BJ (cell line): ENCODE measurements at regions not wholly inside any gene's neighbourhood (a gene's known extent, or its start where the extent isn't known, plus 50 kb on each side); places are given as distances from the start of the nearest gene placed in this dataset.

Experiments
- CTCF ChIA-PET: fragments of 350-600 bp; formaldehyde crosslinking; extraction: SDS; loops from one replicate; lab custom pipeline; 2021; ENCODE audit warnings: antibody characterized with exemption, inconsistent platforms; lab: Yijun Ruan, JAX
- POLR2A ChIA-PET: fragments of 300-600 bp; sonication (Branson Sonifier 250); formaldehyde crosslinking; extraction: SDS; loops from one replicate; lab custom pipeline; 2021; ENCODE audit warnings: antibody characterized with exemption; lab: Charles Lee
- DNase-seq: peaks from one replicate; pipeline ENCODE4 v3.0.0-alpha.2; 2011; ENCODE audit warnings: low read depth
- H3K27me3 ChIP-seq: 2 replicates; pipeline ENCODE4 v1.6.0; 2011; ENCODE audit warnings: low read length; ENCODE audit not compliant: control insufficient read depth, insufficient read depth
- H3K36me3 ChIP-seq: 2 replicates; pipeline ENCODE4 v1.5.1; 2011; ENCODE audit warnings: low read length; ENCODE audit not compliant: control insufficient read depth, insufficient read depth
- H3K4me3 ChIP-seq: 2 replicates; pipeline ENCODE4 v1.5.1; 2011; ENCODE audit warnings: low read depth, mild to moderate bottlenecking, control low read depth, low read length
- TF ChIP-seq, protein P1 (sequence below): IDR thresholded peaks from 2 replicates; pipeline ENCODE4 v1.5.1; 2011; ENCODE audit warnings: low read depth, mild to moderate bottlenecking, control low read depth, inconsistent platforms, low read length, moderate library complexity; ENCODE audit not compliant: insufficient read depth

DNA sequence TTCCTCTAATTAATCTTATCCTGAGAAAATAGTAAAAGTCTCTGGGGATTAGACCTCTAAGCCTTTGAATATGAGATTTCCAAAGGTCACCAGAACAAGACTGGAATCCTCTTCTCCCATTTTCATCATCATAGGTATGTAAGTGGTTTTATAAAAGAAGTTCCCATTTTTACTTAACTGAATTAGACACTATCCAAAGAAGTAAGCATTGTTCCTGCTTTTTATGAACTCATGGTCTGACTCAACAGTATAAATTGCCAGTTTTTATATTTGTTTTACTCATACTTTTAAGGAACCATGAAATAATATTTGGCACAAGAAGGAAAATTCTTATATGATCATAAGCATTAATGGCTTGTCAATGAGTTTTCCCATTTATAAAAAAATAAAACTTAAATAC lies 167.1 kb upstream of the ADRA1B start:
- no peak overlapping the region for H3K4me3 ChIP-seq
- TF ChIP-seq, protein P1, sequence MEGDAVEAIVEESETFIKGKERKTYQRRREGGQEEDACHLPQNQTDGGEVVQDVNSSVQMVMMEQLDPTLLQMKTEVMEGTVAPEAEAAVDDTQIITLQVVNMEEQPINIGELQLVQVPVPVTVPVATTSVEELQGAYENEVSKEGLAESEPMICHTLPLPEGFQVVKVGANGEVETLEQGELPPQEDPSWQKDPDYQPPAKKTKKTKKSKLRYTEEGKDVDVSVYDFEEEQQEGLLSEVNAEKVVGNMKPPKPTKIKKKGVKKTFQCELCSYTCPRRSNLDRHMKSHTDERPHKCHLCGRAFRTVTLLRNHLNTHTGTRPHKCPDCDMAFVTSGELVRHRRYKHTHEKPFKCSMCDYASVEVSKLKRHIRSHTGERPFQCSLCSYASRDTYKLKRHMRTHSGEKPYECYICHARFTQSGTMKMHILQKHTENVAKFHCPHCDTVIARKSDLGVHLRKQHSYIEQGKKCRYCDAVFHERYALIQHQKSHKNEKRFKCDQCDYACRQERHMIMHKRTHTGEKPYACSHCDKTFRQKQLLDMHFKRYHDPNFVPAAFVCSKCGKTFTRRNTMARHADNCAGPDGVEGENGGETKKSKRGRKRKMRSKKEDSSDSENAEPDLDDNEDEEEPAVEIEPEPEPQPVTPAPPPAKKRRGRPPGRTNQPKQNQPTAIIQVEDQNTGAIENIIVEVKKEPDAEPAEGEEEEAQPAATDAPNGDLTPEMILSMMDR = no peak
- ChIA-PET CTCF (interaction anchor here (1.7 kb wide), 1 partner anchor 17 kb away, joined by 4 read pairs; no protein-coding TSS in a partner anchor), POLR2A (no interaction called here)
- DNase-seq = peak; percentile 10
- no peaks in the 10 kb centered on the region for H3K27me3 ChIP-seq
- no peaks in the 10 kb centered on the region for H3K36me3 ChIP-seq

DNA sequence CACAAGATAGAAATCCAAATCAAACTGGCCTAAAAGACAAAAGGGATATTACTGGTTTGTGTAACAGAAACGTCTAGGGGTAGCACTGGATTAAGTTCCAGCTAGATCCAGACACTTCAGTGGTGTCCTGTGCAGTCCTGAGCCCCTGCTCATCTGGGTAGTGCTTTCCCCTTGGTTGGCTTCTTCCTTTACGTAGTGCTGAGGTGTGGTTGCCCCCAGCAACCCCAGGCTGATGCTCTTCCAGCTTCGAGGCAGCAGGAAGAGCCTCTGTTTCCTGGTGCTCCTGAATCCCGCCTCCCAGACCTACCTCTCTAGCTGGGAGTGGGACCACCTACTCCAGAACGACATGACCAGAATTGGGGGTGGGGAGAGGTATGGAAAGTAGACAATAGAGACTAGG lies 166.1 kb upstream of the ADRA1B start:
- CTCF ChIA-PET = no interaction called here
- TF ChIP-seq, protein P1 = no peak
- no peak for DNase-seq
- Histone ChIP-seq H3K27me3 (no peaks in the 10 kb centered on the region), H3K36me3 (no peaks in the 10 kb centered on the region), H3K4me3 (no peak overlapping the region)
- POLR2A ChIA-PET = no interaction called here

DNA sequence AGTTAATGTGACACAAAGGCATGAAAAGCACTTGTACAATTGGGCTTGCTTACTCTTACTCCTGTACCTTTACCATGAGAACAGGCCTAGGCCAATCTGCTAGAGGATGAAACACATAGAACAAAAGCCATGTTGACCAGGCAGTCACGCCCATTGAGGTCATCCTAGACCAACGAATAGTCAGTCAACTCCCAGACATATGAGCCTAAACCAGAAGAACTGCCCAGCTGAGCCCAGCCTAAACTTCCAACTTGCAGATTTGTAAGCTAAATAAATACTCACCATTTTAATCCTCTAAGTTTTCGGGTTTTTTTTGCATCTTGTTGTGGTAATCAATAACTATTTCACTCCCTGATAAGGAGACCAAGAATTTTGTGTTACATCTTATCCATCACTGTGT lies 164.8 kb upstream of the ADRA1B start:
- ChIA-PET POLR2A (no interaction called here), CTCF (no interaction called here)
- Histone ChIP-seq H3K27me3 (no peaks in the 10 kb centered on the region), H3K36me3 (no peaks in the 10 kb centered on the region), H3K4me3 (no peak overlapping the region)
- DNase-seq = no peak
- TF ChIP-seq, protein P1 = no peak

DNA sequence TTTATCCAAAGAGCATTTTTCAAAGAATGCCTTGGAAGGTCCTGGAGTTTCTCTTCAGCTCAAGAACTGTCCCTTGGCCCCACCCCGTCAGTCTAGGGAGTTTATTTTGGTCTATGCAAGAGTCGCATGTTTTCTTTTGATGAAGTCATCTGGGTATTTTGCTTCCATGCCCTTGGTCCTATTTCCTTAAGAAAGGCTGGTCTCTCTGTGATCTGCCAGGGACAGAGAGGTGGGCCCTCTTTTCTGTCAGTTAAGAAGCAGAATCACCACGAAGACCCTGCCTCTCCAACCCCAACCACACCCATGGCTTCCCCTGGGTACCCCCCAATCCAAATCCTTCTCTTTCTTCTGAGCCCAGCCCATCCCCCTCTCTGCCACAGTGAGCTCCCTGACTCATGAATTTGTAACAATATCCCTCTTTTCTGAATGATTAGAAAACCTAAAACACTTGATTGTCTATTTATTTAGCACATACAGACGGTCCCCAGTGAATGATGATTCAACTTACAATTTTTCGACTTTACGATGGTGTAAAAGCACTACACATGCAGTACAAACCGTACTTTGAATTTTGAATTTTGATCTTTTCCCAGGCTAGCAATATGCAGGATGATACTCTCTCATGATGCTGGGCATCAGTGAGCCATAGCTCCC lies 163.5 kb upstream of the ADRA1B start:
- Histone ChIP-seq H3K36me3 (no peaks in the 10 kb centered on the region), H3K27me3 (no peaks in the 10 kb centered on the region), H3K4me3 (no peak overlapping the region)
- POLR2A ChIA-PET = no interaction called here
- TF ChIP-seq, protein P1 = no peak
- CTCF ChIA-PET = no interaction called here
- no peak for DNase-seq

DNA sequence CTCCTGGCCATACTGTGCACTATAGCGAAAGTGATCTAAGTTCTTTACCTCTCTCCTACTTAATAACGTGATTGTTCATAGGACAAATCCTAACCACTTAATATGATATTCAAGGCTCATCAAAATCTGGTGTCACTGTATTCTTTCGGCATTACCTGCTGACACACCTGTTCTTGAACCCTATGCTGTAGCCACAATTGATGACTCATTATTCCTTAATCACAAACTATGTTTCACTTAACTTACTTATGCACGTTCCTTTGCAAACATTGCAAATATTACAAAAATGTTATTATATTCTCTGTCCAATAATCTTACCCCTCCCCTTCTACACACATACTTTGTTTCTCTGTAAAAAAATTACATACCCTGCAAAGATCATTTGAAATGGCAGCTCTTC lies 158.1 kb upstream of the ADRA1B start:
- CTCF ChIA-PET = no interaction called here
- Histone ChIP-seq H3K36me3 (no peaks in the 10 kb centered on the region), H3K4me3 (no peak overlapping the region), H3K27me3 (no peaks in the 10 kb centered on the region)
- TF ChIP-seq, protein P1 = no peak
- POLR2A ChIA-PET = no interaction called here
- DNase-seq = no peak
